IPS DF 19.7 (cell line): ENCODE measurements at regions not wholly inside any gene's neighbourhood (a gene's known extent, or its start where the extent isn't known, plus 50 kb on each side); places are given as distances from the start of the nearest gene placed in this dataset.

ENCODE experiments used
- DNase-seq: peaks from one replicate; pipeline ENCODE4 v3.0.0-alpha.2; 2013; ENCODE audit warnings: low read depth, low spot score

DNA sequence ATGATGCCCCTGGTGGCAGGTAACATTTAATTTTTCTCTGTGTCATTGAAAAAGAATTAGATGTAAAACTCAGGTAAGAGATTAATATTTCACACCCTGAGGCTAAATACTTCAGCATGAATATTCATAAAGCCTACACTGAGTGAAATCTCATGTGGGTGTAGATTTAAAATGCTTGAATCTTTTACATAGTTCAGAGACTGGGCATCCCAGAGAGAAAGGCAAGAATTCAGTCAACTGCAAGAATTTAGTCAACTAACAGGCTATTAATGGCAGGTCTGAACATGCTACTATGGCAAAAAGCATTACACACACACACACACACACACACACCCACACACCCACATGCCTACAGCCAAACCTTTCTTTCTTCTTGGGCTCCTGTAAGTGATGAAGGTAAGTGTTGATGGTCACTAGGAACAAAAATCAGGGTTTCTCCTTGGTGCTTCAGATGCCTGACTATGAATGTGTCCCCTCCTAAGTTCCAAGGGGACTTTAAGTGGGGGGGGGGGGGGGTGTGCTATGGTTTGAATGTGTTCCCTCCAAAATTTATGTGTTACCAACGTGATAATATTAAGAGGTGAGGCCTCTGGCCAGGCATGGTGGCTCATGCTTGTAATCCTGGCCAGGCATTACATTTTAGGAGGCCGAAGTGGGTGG, 63.7 kb upstream of the PSMD7 start:
- DNase-seq: no peak

DNA sequence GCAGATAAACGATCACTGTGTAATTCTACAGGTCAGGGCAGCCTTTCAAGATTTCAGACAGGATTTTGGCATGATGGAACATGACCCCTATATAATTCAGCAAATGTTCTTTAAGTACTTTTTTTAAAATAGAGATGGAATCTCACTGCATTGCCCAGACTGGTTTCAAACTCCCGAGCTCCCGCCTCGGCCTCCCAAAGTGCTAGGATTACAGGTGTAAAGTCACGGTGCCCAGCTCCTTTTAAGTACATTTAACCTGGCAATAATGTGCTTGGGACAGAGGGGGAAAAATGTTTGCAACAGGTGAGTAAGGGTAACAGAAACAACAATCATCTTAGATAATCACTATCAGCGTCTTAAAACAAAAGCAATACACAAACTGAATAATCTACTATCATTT, 66.5 kb upstream of the PSMD7 start:
- no peak for DNase-seq

DNA sequence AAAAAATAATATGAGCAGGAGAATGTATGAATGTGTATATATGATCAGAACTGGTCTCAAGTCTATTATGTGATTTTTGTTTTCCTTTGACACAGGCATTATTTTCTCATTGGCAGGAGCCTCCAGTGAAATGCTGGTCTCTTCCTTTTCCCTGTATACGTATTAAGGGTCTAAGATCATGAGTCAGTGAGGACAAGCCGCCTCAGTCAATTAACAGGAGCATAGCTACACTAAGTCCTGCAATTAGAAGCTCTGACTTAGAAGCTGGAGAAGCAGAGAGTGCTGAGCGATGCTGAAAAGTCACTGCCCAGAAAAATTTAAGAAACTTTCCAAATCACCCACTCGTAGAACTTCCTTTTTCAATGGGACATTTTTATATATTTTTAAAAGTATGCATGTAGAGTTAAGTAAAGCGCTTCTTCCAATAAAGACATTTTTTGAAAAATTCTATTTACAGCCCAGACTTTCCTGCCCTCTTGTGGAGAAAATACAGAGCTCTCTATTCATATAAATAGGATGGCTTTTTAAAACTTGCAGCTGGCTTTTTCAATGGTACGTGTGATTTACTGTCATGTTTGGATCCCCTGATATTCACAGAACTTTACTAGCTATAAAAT, 70.2 kb upstream of the PSMD7 start:
- no peak for DNase-seq

DNA sequence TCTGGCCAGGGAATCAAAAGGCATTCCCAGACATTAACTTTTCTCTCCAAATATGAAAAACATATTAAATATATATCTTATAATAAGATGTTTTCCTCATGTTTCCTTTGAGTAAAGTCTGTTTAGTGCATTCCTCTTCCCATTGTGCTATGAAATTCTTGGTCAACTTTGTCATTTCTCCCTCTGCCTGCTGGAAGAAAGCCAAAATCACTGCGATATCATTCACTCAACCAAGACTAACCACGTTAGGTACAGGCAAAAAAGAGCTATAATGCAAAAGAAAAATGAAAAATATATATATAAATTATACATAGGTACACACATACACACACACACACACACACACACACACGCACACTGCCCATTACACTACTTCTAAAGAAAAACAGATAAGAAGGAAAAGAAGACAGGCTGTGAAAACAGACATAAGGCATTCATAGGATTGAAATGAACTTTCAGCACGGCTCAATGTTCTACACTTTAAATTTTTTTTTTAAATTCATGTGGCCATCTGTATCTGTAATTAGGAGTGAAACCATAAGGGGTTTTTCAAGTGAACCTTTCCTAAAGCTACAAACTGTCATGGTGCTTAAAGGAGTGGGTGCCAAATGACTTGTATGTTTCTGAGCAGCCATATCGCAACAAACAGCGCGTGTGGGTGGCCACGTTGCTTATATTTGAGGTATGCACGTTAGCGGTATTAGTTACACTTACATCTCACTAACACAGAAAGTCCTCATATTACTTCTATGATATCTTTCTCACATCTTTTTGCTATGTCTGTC, 71.6 kb upstream of the PSMD7 start:
- DNase-seq: no peak

- DNase-seq: no peak
Measured at GRCh38 chr16:74221828-74222227, 74.8 kb upstream of the PSMD7 start.

GRCh38 chr16:74219706-74220105, 76.9 kb upstream of the PSMD7 start:
- DNase-seq: no peak

DNA sequence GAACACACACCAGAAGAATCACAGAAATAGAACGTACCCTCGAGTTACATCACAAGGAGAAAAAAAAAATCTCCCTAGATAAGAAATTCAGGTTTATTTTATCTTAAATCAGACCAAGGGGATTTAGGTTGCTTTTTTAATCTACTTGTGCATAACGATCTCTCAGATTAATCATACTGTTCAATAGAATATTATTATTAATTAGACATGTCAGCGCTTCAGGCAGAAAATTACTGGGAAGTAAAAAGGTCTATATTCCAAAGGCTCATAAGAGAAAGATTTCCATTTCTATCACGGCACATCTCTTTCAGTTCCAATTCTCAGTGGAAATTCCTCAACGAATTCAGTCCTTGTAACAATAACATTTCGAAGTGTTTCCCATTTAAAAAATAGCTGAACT, 77.7 kb upstream of the PSMD7 start:
- DNase-seq: no peak

GRCh38 chr16:74216319-74216718, 80.3 kb upstream of the PSMD7 start:
- DNase-seq: no peak

GRCh38 chr16:74215249-74215648, 81.4 kb upstream of the PSMD7 start:
- no peak for DNase-seq

DNA sequence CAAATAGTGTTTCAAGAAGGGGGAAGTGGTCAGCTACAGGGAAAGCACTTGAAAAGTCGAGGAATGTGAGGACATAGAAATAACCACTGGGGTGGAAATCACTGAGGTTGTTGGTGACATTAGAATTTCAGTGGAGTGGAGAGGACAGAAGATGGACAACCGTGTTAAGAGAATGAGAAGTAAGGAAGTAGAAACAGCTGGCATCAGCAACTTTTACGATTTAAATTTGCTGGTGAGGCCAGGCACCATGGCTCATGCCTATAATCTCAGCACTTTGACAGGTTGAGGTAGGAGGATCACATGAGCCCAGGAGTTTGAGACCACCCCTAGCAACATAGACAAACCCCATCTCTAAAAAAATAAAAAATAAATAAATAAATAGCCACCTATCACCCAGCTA, 83.2 kb upstream of the PSMD7 start:
- no peak for DNase-seq

DNA sequence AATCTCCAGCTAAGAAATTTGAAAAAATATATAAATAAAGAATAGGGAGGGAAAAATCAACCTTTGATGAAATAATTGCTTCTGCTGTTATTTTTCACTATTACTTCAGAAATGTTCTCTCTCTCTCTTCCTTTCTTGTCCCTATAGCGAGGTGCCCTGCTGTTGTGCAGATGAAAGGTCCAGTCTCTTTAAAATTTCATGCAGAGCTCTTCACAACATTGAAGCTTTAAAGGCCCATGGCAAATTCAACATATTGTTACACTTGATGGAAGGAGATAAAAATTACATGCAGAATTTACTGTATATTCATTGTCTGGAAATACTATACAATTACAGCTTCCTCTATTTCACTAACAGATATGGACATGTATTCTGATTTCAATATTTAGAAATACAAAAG, 86.4 kb upstream of the PSMD7 start:
- no peak for DNase-seq

GRCh38 chr16:74202009-74202408, 94.6 kb upstream of the PSMD7 start:
- DNase-seq: no peak

DNA sequence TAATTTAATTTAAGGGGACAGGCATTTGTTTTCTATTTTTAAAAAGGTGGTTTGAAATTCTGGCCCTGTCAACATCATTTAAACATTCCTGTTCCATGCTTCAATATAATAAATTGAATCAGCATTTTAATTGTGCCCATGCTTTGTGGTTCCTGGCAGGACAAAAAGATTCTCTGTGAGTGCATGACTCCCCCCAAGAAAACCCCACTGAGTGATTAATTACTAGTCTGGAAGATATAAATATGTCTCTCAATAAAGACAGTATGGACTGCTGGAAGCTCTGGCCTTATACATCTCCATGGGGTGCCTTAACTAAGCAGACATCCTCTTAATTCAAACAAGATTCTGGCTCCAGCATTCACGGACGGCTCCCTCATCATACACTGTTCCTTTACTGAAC, 95.0 kb upstream of the PSMD7 start:
- no peak for DNase-seq

DNA sequence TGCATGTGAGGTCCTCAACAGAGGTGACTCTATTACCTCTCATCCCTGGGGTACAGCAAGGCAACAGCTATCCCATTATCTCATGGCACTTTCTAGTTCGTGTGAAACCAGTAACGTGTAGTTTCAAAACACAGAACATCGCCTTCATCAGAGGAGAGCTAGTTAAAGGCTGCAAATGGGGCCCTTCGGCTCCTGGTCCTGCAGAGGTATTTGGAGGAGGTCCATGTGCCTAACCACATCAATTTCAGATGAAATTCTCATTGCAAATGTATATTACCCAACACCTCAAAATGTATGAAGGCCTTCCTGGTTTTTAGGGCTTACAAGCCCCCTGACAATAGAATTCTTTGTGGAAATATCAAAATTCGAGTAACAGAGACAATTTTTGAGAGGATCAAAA, 95.7 kb upstream of the PSMD7 start:
- DNase-seq: no peak

GRCh38 chr16:74199842-74200124, 96.8 kb upstream of the PSMD7 start:
- no peak for DNase-seq

- DNase-seq: no peak
Measured at GRCh38 chr16:74199066-74199841, 97.4 kb upstream of the PSMD7 start.

DNA sequence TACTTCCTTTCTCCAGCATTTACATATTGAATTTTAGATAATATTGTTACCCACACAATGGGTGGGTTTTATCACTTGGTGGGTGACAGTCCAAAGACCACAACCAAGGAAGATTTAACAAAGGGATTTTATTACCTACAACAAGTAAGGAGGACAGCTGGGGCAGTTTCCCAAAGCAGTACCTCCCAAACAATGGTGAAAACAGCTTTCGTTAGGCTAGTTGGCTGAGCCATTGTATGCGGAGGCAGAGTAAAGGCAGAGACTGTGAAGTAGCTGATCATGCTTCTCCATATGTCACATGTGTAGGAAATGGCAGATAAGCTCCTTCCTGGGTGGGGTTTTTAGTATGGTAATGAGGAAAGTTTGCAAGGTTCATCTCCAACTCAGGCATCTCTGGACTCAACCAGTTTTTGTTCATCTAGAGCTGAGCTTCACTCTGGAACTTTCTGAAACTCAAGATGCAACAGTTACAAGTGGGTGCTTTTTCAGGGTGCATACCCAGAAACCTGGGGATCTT, 104.3 kb upstream of the PSMD7 start:
- DNase-seq: no peak

GRCh38 chr16:74190292-74190691, 106.3 kb upstream of the PSMD7 start:
- DNase-seq: no peak

- DNase-seq: no peak
Measured at GRCh38 chr16:74188856-74189255, 107.8 kb upstream of the PSMD7 start.

DNA sequence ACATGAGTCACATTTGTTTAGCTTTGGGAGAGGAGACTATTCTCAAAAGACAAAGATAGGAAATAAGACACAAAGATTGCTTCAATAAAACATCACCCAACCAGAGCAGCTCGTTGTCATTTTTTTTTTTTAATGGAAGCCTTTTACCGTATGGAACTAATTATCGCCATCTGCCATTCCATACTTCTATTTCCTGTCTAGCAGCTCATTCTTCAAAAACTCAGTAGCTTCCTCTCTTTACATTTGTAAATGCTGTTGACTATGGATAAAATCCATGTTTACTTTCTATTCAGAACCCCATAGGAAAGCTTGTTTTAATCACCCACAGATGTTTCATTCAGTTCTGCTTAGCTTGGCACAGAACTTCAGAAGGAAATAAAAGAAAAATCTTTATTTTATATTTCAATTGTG, 110.0 kb upstream of the PSMD7 start:
- no peak for DNase-seq

DNA sequence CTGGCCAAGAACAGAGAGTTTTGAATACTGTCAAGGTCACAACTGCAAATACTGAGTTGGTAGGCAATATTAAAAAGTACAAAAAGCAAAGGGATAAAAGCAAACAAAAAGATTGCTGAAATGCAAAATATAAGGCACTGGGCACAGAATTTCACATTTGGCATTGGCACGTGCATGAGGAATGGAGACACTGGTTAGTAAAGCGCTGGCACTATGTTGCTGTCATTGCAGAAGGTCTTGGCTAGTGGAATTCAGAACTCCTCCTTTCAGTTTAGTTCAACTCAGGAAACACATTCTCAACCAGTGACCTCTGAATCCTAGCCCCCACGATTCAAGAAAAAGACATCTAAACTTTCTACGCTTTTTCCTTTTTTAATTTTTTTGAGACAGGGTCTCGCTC, 111.8 kb upstream of the PSMD7 start:
- DNase-seq: no peak
